DOHH2 (cell line): ENCODE measurements at regions not wholly inside any gene's neighbourhood (a gene's known extent, or its start where the extent isn't known, plus 50 kb on each side); places are given as distances from the start of the nearest gene placed in this dataset.

ENCODE experiments used
- H3F3A ChIP-seq: fragments of 200-600 bp; sonication (generic), shearing (Covaris generic); 2 replicates; pipeline ENCODE4 v1.6.0; 2016; ENCODE audit warnings: antibody characterized with exemption, mild to moderate bottlenecking; ENCODE audit not compliant: control insufficient read depth, insufficient read depth
- H3K27ac ChIP-seq: fragments of 200-600 bp; sonication (generic); 2 replicates; pipeline ENCODE4 v1.5.1; 2014; ENCODE audit warnings: low read depth, mild to moderate bottlenecking, low read length, moderate library complexity
- H3K27me3 ChIP-seq: fragments of 200-600 bp; sonication (generic); 2 replicates; pipeline ENCODE4 v1.6.1; 2014; ENCODE audit warnings: mild to moderate bottlenecking, low read length, mixed read lengths; ENCODE audit not compliant: control insufficient read depth
- H3K36me3 ChIP-seq: fragments of 200-600 bp; sonication (generic); 2 replicates; pipeline ENCODE4 v1.6.1; 2014; ENCODE audit warnings: mild to moderate bottlenecking, low read length, moderate library complexity, mixed read lengths; ENCODE audit not compliant: control insufficient read depth
- H3K4me1 ChIP-seq: fragments of 200-600 bp; sonication (generic); 2 replicates; pipeline ENCODE4 v1.6.1; 2014; ENCODE audit warnings: mild to moderate bottlenecking, low read length, mixed read lengths; ENCODE audit not compliant: control insufficient read depth
- H3K4me2 ChIP-seq: fragments of 200-600 bp; sonication (generic); 2 replicates; pipeline ENCODE4 v1.6.0; 2014; ENCODE audit warnings: mild to moderate bottlenecking, low read length, moderate library complexity
- H3K4me3 ChIP-seq: fragments of 200-600 bp; sonication (generic); 2 replicates; pipeline ENCODE4 v1.5.1; 2014; ENCODE audit warnings: mild to moderate bottlenecking, low read length, mixed read lengths
- H3K79me2 ChIP-seq: fragments of 200-600 bp; sonication (generic); 2 replicates; pipeline ENCODE4 v1.6.1; 2014; ENCODE audit warnings: mild to moderate bottlenecking, low read length, mixed read lengths; ENCODE audit not compliant: control insufficient read depth
- H3K9me2 ChIP-seq: fragments of 200-600 bp; sonication (generic); replicated peaks from 2 replicates; pipeline ENCODE4 v1.6.1; 2014; ENCODE audit warnings: mild to moderate bottlenecking, low read length, mixed read lengths; ENCODE audit not compliant: control insufficient read depth
- H3K9me3 ChIP-seq: fragments of 200-600 bp; sonication (generic); 2 replicates; pipeline ENCODE4 v1.6.1; 2014; ENCODE audit warnings: antibody characterized with exemption, low read length, mixed read lengths; ENCODE audit not compliant: control insufficient read depth, insufficient read depth
- H4K20me1 ChIP-seq: fragments of 200-600 bp; sonication (generic); 2 replicates; pipeline ENCODE4 v1.6.0; 2014; ENCODE audit warnings: low read depth, mild to moderate bottlenecking, antibody characterized with exemption, low read length, moderate library complexity; ENCODE audit not compliant: control insufficient read depth, insufficient read depth
- CTCF ChIP-seq: fragments of 200-600 bp; sonication (generic); IDR thresholded peaks from one replicate; pipeline ENCODE4 v1.5.1; 2014; ENCODE audit warnings: antibody characterized with exemption, mild to moderate bottlenecking, low read depth, low read length; ENCODE audit not compliant: poor library complexity, severe bottlenecking
- EZH2phosphoT487 ChIP-seq: fragments of 200-600 bp; sonication (generic); IDR thresholded peaks from 2 replicates; pipeline ENCODE4 v1.6.1; 2017; ENCODE audit warnings: borderline replicate concordance, mild to moderate bottlenecking, antibody characterized with exemption, low read length, moderate library complexity, mixed read lengths

GRCh38 chr5:125506124-125506523 lies 759.7 kb upstream of the ZNF608 start:
- Histone ChIP-seq H4K20me1 (no peaks in the 10 kb centered on the region), H3K27me3 (no peaks in the 10 kb centered on the region), H3K9me2 (no peaks in the 10 kb centered on the region), H3K4me2 (no peak overlapping the region), H3K27ac (no peak overlapping the region), H3K4me1 (no peaks in the 10 kb centered on the region), H3K79me2 (no peaks in the 10 kb centered on the region), H3K36me3 (no peaks in the 10 kb centered on the region), H3K9me3 (no peaks in the 10 kb centered on the region), H3K4me3 (no peak overlapping the region), H3F3A (no peaks in the 10 kb centered on the region)
- TF ChIP-seq CTCF (no peak), EZH2phosphoT487 (no peak)

- H3K9me3 ChIP-seq = no peaks in the 10 kb centered on the region
- no peaks in the 10 kb centered on the region for H3K79me2 ChIP-seq
- no peaks in the 10 kb centered on the region for H3K27me3 ChIP-seq
- H3K36me3 ChIP-seq = no peaks in the 10 kb centered on the region
- H3K27ac ChIP-seq = no peak overlapping the region
- H3K4me1 ChIP-seq = no peaks in the 10 kb centered on the region
- TF ChIP-seq CTCF = no peak
- TF ChIP-seq EZH2phosphoT487 = no peak
- H3K4me3 ChIP-seq = no peak overlapping the region
- no peaks in the 10 kb centered on the region for H4K20me1 ChIP-seq
- H3K4me2 ChIP-seq = no peak overlapping the region
- H3K9me2 ChIP-seq = no peaks in the 10 kb centered on the region
- no peaks in the 10 kb centered on the region for H3F3A ChIP-seq
These were observed 761.8 kb upstream of the ZNF608 start for GRCh38 chr5:125508225-125508624.

GRCh38 chr5:125510651-125511050 lies 764.2 kb upstream of the ZNF608 start:
- Histone ChIP-seq H3K27ac (no peak overlapping the region), H3K9me2 (no peaks in the 10 kb centered on the region), H3K27me3 (no peaks in the 10 kb centered on the region), H4K20me1 (no peaks in the 10 kb centered on the region), H3K4me2 (no peak overlapping the region), H3K4me1 (no peaks in the 10 kb centered on the region), H3K79me2 (no peaks in the 10 kb centered on the region), H3K4me3 (no peak overlapping the region), H3F3A (no peaks in the 10 kb centered on the region), H3K9me3 (no peaks in the 10 kb centered on the region), H3K36me3 (no peaks in the 10 kb centered on the region)
- TF ChIP-seq EZH2phosphoT487 (no peak), CTCF (no peak)

GRCh38 chr5:125517973-125518550 lies 771.6 kb upstream of the ZNF608 start:
- Histone ChIP-seq H3K79me2 (no peaks in the 10 kb centered on the region), H3K4me2 (no peak overlapping the region)
- no peak for TF ChIP-seq EZH2phosphoT487
- no peak for TF ChIP-seq CTCF

More at GRCh38 chr5:125517973-125518550, 771.6 kb upstream of the ZNF608 start:
- H3K4me3 ChIP-seq = no peak overlapping the region
- no peaks in the 10 kb centered on the region for H4K20me1 ChIP-seq
- H3F3A ChIP-seq = no peaks in the 10 kb centered on the region
- H3K27ac ChIP-seq = no peak overlapping the region
- H3K9me3 ChIP-seq = no peaks in the 10 kb centered on the region
- no peaks in the 10 kb centered on the region for H3K27me3 ChIP-seq
- no peaks in the 10 kb centered on the region for H3K36me3 ChIP-seq
- H3K9me2 ChIP-seq = no peaks in the 10 kb centered on the region
- no peaks in the 10 kb centered on the region for H3K4me1 ChIP-seq
